Stimulated activated naive B cell treated with anti-CD40 and anti-IgM and Interleukin-4, amounts not matched to agents 10 μg/mL and 1 μg/mL and 100 μg/mL, for 72 hours (primary cell): ENCODE measurements at regions not wholly inside any gene's neighbourhood (a gene's known extent, or its start where the extent isn't known, plus 50 kb on each side); places are given as distances from the start of the nearest gene placed in this dataset.

Experiments used
- ATAC-seq, 2 donors: fragments of 150-1000 bp; cut with Tn5 transposase; replicated peaks; 2 replicates each; pipeline ENCODE4 v1.10.0; 2021; ENCODE audit warnings: moderate library complexity in 1 of 2
- DNase-seq: peaks from one replicate; pipeline ENCODE4 v3.0.0; 2021
- H3K27ac Mint-ChIP-seq: one replicate; pipeline ENCODE4 v1.8.0; 2022; ENCODE audit warnings: mild to moderate bottlenecking, mixed read lengths
- H3K27me3 Mint-ChIP-seq, 2 donors: one replicate each; pipeline ENCODE4 v1.8.0; 2022; ENCODE audit warnings: mixed read lengths in 2 of 2
- H3K36me3 Mint-ChIP-seq, 2 donors: one replicate each; pipeline ENCODE4 v1.8.0; 2022; ENCODE audit warnings: mixed read lengths in 2 of 2, mild to moderate bottlenecking in 1 of 2
- H3K4me1 Mint-ChIP-seq, 2 donors: one replicate each; pipeline ENCODE4 v1.8.0; 2022; ENCODE audit warnings: mixed read lengths in 2 of 2, mild to moderate bottlenecking in 1 of 2
- H3K4me3 Mint-ChIP-seq, 2 donors: one replicate each; pipeline ENCODE4 v1.8.0; 2022; ENCODE audit warnings: mild to moderate bottlenecking in 2 of 2, mixed read lengths in 2 of 2, moderate library complexity in 1 of 2
- H3K9me3 Mint-ChIP-seq, 2 donors: one replicate each; pipeline ENCODE4 v1.8.0; 2022; ENCODE audit warnings: mixed read lengths in 2 of 2, mild to moderate bottlenecking in 1 of 2

- H3K27me3 Mint-ChIP-seq = no peaks in the 10 kb centered on the region
Measured at GRCh38 chr9:78620303-78620702, 323.4 kb downstream of the PSAT1 start.

GRCh38 chr9:78620764-78621163, 323.8 kb downstream of the PSAT1 start:
- Mint-ChIP-seq H3K4me1 (peaks cover 7% of the 10 kb centered on the region in 2 donors), H3K36me3 (no peaks in the 10 kb centered on the region), H3K27ac (no peak overlapping the region), H3K4me3 (no peak overlapping the region), H3K27me3 (no peaks in the 10 kb centered on the region), H3K9me3 (no peaks in the 10 kb centered on the region)
- DNase-seq (no peak), ATAC-seq (no peak)

More at GRCh38 chr9:78620303-78620702, 323.4 kb downstream of the PSAT1 start:
- no peak for DNase-seq
- Mint-ChIP-seq H3K36me3 (no peaks in the 10 kb centered on the region), H3K27ac (no peak overlapping the region), H3K4me1 (peaks cover 7% of the 10 kb centered on the region in 2 donors), H3K9me3 (no peaks in the 10 kb centered on the region), H3K4me3 (no peak overlapping the region)
- ATAC-seq = no peak

GRCh38 chr9:78622126-78622525, 325.2 kb downstream of the PSAT1 start:
- Mint-ChIP-seq H3K4me3 (no peak overlapping the region), H3K4me1 (peaks cover 7% of the 10 kb centered on the region in 2 donors), H3K36me3 (no peaks in the 10 kb centered on the region), H3K27ac (no peak overlapping the region), H3K27me3 (peaks cover 0 to 8% of the 10 kb centered on the region in 2 donors), H3K9me3 (no peaks in the 10 kb centered on the region)
- ATAC-seq = no peak
- no peak for DNase-seq

- Mint-ChIP-seq H3K4me1 (peaks cover 12 to 20% of the 10 kb centered on the region in 2 donors), H3K36me3 (no peaks in the 10 kb centered on the region), H3K4me3 (no peak overlapping the region), H3K27ac (no peak overlapping the region), H3K27me3 (peaks cover 6 to 8% of the 10 kb centered on the region in 2 donors), H3K9me3 (no peaks in the 10 kb centered on the region)
- DNase-seq = no peak
- ATAC-seq = no peak
Measured at GRCh38 chr9:78626971-78627370, 330.0 kb downstream of the PSAT1 start.

- no peak for DNase-seq
- peak overlapping the region; percentile 41 to 56 for H3K4me3 Mint-ChIP-seq
- peaks cover 11 to 16% of the 10 kb centered on the region in 2 donors for H3K27me3 Mint-ChIP-seq
- ATAC-seq = peak; percentile 83 to 85
- peaks cover 0 to 1% of the 10 kb centered on the region in 2 donors for H3K9me3 Mint-ChIP-seq
- H3K4me1 Mint-ChIP-seq = peaks cover 19 to 31% of the 10 kb centered on the region in 2 donors
- peaks cover 0 to 4% of the 10 kb centered on the region in 2 donors for H3K36me3 Mint-ChIP-seq
- no peak overlapping the region for H3K27ac Mint-ChIP-seq
Measured at GRCh38 chr9:78630966-78631365, 334.0 kb downstream of the PSAT1 start.

DNA sequence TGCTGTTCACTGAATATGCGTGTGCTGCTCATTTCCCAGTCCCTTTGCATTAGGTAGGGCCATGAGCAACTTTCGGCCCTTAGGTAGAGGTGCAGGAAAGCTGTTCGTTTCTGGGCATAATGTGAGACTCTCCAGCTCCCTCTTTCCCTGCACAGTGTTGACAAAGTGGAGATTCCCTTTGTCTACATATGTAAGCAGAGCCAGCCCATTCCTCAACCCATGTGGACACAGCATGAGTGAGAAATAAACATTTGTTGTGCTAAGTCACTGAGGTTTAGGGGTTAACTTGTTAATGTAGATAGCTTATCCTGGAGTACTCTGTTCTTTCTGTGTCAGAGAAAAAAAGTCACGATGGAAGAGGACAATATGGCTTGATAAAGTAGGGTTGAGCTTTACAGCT, 343.8 kb downstream of the PSAT1 start:
- DNase-seq (no peak), ATAC-seq (no peak)
- peaks cover 20 to 21% of the 10 kb centered on the region in 2 donors for H3K27me3 Mint-ChIP-seq
- H3K4me1 Mint-ChIP-seq = peaks cover 6 to 7% of the 10 kb centered on the region in 2 donors
- no peak overlapping the region for H3K27ac Mint-ChIP-seq
- peaks cover 0 to under 1% of the 10 kb centered on the region in 2 donors for H3K36me3 Mint-ChIP-seq
- H3K9me3 Mint-ChIP-seq = peaks cover 8% of the 10 kb centered on the region in 2 donors
- no peak overlapping the region for H3K4me3 Mint-ChIP-seq

GRCh38 chr9:78644359-78644758, 347.4 kb downstream of the PSAT1 start:
- H3K36me3 Mint-ChIP-seq = peaks cover 0 to 1% of the 10 kb centered on the region in 2 donors
- peaks cover 0 to 2% of the 10 kb centered on the region in 2 donors for H3K4me1 Mint-ChIP-seq
- H3K4me3 Mint-ChIP-seq = no peak overlapping the region

GRCh38 chr9:78654324-78654723, 357.4 kb downstream of the PSAT1 start:
- H3K4me3 Mint-ChIP-seq = no peak overlapping the region
- no peak for ATAC-seq
- no peak for DNase-seq
- no peak overlapping the region for H3K27ac Mint-ChIP-seq
- no peaks in the 10 kb centered on the region for H3K36me3 Mint-ChIP-seq
- no peaks in the 10 kb centered on the region for H3K27me3 Mint-ChIP-seq
- no peaks in the 10 kb centered on the region for H3K4me1 Mint-ChIP-seq
- H3K9me3 Mint-ChIP-seq = no peaks in the 10 kb centered on the region

More at GRCh38 chr9:78644359-78644758, 347.4 kb downstream of the PSAT1 start:
- DNase-seq (no peak), ATAC-seq (no peak)
- peaks cover 8% of the 10 kb centered on the region in 2 donors for H3K9me3 Mint-ChIP-seq
- H3K27ac Mint-ChIP-seq = no peak overlapping the region
- H3K27me3 Mint-ChIP-seq = peaks cover 16 to 21% of the 10 kb centered on the region in 2 donors

- Mint-ChIP-seq H3K27ac (no peak overlapping the region), H3K4me3 (no peak overlapping the region), H3K36me3 (peaks cover 0 to 2% of the 10 kb centered on the region in 2 donors), H3K4me1 (peaks cover 16% of the 10 kb centered on the region in 2 donors), H3K9me3 (peaks cover 0 to 2% of the 10 kb centered on the region in 2 donors), H3K27me3 (peaks cover 27 to 34% of the 10 kb centered on the region in 2 donors)
- ATAC-seq = no peak
- no peak for DNase-seq
Measured at GRCh38 chr9:78663369-78663768, 366.4 kb downstream of the PSAT1 start.

GRCh38 chr9:78664370-78664769, 367.4 kb downstream of the PSAT1 start:
- ATAC-seq = no peak
- Mint-ChIP-seq H3K4me1 (peaks cover 16 to 18% of the 10 kb centered on the region in 2 donors), H3K9me3 (peaks cover 0 to 2% of the 10 kb centered on the region in 2 donors), H3K27ac (no peak overlapping the region), H3K27me3 (peaks cover 27 to 34% of the 10 kb centered on the region in 2 donors), H3K4me3 (no peak overlapping the region), H3K36me3 (peaks cover 0 to 2% of the 10 kb centered on the region in 2 donors)
- no peak for DNase-seq

DNA sequence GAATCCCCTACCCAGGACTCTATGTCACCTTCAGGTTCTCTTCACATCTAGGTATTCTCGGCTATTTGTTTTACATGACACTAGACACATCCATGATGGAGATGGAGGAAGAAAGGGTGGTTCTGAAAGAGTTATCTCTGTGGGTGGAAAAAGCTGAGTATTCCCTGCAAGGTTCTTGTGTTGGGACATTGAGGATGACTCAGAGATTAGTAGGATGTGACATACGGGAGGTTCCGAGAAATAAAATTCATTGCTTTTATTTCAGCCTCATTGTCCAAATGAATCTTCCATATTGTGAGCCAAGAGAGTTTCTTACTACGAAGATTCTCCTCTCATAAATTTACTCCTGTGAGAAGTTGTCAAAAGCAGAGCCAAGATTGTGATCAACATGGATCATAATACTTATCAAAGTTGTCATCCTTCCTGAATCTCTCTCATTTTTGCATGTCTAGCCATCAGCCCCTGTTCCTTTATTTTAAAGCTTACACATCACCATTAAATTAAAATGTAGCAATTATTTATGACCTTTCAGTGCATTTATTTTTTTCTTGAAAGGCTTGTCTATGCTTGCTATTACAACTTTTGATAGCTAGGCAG, 370.0 kb downstream of the PSAT1 start:
- H3K9me3 Mint-ChIP-seq = peaks cover 0 to 6% of the 10 kb centered on the region in 2 donors
- ATAC-seq = no peak
- no peak overlapping the region for H3K27ac Mint-ChIP-seq

GRCh38 chr9:78668148-78668832, 371.4 kb downstream of the PSAT1 start:
- peaks cover 0 to 2% of the 10 kb centered on the region in 2 donors for H3K36me3 Mint-ChIP-seq
- ATAC-seq (no peak), DNase-seq (no peak)
- H3K27ac Mint-ChIP-seq = no peak overlapping the region
- H3K27me3 Mint-ChIP-seq = peaks cover 6 to 19% of the 10 kb centered on the region in 2 donors
- no peak overlapping the region for H3K4me3 Mint-ChIP-seq
- peaks cover 0 to 6% of the 10 kb centered on the region in 2 donors for H3K9me3 Mint-ChIP-seq
- peaks cover 10 to 11% of the 10 kb centered on the region in 2 donors for H3K4me1 Mint-ChIP-seq

More for the DNA sequence above, 370.0 kb downstream of the PSAT1 start:
- H3K27me3 Mint-ChIP-seq = peaks cover 12 to 26% of the 10 kb centered on the region in 2 donors
- DNase-seq = no peak
- H3K4me1 Mint-ChIP-seq = peaks cover 16% of the 10 kb centered on the region in 2 donors
- no peak overlapping the region for H3K4me3 Mint-ChIP-seq
- H3K36me3 Mint-ChIP-seq = peaks cover 0 to 2% of the 10 kb centered on the region in 2 donors

- Mint-ChIP-seq H3K4me1 (peaks cover 7 to 13% of the 10 kb centered on the region in 2 donors), H3K4me3 (no peak overlapping the region), H3K9me3 (peaks cover 0 to 6% of the 10 kb centered on the region in 2 donors), H3K36me3 (peaks cover 0 to 2% of the 10 kb centered on the region in 2 donors), H3K27ac (no peak overlapping the region), H3K27me3 (peaks cover 5 to 18% of the 10 kb centered on the region in 2 donors)
- ATAC-seq = no peak
- no peak for DNase-seq
Measured at GRCh38 chr9:78669591-78669990, 372.7 kb downstream of the PSAT1 start.

GRCh38 chr9:78671785-78672184, 374.9 kb downstream of the PSAT1 start:
- H3K27me3 Mint-ChIP-seq = peaks cover 2 to 19% of the 10 kb centered on the region in 2 donors
- no peak for ATAC-seq
- H3K36me3 Mint-ChIP-seq = peaks cover 0 to 1% of the 10 kb centered on the region in 2 donors
- no peak overlapping the region for H3K4me3 Mint-ChIP-seq
- DNase-seq = no peak
- peaks cover 5 to 22% of the 10 kb centered on the region in 2 donors for H3K4me1 Mint-ChIP-seq
- H3K9me3 Mint-ChIP-seq = peaks cover 0 to 4% of the 10 kb centered on the region in 2 donors
- H3K27ac Mint-ChIP-seq = no peak overlapping the region

GRCh38 chr9:78674874-78675273, 377.9 kb downstream of the PSAT1 start:
- DNase-seq = no peak
- Mint-ChIP-seq H3K27me3 (peaks cover 0 to 14% of the 10 kb centered on the region in 2 donors), H3K4me1 (peaks cover 3 to 17% of the 10 kb centered on the region in 2 donors), H3K4me3 (no peak overlapping the region), H3K27ac (no peak overlapping the region), H3K9me3 (peaks cover 0 to 4% of the 10 kb centered on the region in 2 donors), H3K36me3 (no peaks in the 10 kb centered on the region)
- no peak for ATAC-seq
